GM11168 (cell line): ENCODE measurements at regions not wholly inside any gene's neighbourhood (a gene's known extent, or its start where the extent isn't known, plus 50 kb on each side); places are given as distances from the start of the nearest gene placed in this dataset.
"Not testable (repeated sequence)": the region's sequence is repeated elsewhere in the genome, so short reads cannot be mapped to it uniquely, and the experiment has no call there.

Experiments
- in situ Hi-C: fragments of 300-500 bp; cut with MboI; formaldehyde crosslinking; loops from one replicate; pipeline ENCODE4 v1.12.0; 2022; ENCODE audit warnings: low sequenced_read_pairs; ENCODE audit not compliant: unreplicated experiment

DNA sequence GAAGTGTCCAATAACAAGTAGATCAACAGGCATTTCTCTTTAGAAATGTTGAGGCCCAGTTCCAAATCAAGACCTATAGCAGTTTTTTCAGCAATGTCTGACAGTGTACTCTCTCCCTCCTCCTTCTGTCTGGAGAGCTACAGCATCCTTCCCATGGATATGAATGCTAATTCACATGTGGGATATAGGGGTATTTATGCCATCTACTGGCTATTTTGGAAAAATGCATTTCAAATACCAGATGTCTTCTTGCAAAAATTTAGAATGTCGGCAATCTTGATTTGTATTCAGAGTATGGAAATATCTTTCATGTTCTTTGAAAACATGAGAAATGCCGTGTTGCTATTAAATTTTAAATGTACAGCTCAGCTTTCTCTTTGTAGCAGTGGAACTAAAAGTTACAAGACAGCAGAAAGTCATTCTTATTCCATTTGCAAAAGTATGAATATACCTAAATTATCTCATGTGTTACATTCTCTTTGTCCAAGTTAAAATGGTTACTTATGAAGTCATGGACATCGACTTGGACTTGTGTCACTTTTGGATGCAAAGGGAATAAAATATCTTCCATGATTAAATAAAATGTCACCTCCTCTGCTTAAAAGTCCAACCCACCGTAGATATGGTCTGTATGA is 647.8 kb downstream of the TAF11L14 start:
- in situ Hi-C loops, result no loop called here

DNA sequence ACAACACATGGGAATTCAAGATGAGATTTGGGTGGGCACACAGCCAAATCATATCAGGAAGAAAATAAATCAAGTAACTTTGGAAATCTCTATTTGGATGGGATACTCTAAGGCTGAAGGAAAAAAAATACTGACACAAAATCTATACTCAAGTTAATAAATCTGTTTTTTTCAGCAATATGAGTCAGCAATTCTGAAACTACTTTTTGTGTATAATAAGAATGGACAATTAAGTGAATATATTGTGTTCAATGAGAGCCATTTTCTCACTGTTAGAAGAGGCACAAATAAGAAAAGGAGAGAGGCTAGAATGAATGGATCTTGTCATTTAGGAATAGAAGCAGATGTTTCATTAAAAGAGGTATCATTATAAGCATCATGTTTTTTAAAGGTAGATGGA is 651.0 kb downstream of the TAF11L14 start:
- in situ Hi-C loops, result no loop called here

DNA sequence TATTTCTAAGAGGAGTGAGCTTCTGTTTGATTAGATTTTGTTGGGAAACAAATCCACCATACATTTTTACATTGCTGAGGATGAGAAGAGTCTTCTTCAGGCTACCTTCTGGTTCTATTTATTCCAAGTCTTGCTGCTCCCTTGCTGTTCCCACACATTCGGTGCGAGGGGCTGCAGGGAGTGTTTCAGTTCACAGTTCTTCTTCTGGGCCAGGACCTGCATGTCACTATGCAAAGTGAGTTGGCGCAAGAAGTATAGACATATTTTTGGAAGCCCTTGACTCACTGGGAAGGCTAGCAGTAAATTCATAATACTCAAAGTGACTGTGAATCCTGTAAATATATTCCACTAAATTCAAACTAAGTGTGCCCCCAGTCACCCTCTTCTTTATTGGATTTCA is 657.9 kb downstream of the TAF11L14 start:
- in situ Hi-C loops, result no loop called here

DNA sequence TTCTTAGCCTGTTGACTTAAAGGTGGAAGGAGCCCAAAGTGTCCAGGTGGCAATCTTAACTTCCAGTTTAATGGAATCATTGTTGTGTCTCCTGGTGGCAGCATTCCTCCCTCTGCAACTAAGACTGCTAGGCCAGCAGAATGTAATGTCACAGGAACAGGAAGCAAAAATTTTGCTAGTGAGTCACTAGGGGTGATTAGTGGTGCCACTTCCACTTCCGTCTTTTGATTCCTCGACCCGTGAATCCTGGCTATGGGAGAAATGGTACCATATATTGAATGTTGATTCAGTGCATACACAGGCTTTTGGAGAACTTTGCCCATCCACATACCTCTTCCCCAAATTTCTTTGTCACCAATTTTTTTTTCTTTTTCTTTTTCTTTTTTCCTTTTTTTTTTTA is 661.4 kb downstream of the TAF11L14 start:
- in situ Hi-C loops, result not testable (repeated sequence)

DNA sequence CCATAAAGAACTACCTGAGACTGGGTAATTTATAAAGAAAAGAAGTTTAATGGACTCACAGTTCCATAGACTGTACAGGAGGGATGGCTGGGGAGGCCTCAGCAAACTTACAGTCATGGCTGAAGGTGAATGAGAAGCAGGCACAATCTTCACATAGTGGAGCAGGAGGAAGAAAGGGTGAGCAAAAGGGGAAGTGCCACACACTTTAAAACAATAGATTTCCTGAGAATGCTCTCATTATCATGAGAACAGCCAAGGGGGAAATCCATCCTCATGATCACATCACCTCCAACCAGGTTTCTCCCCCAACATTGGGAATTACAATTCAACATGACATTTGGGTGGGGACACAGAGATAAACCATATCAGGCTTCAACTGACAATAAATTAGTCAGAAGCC is 664.9 kb downstream of the TAF11L14 start:
- in situ Hi-C loops, result no loop called here

DNA sequence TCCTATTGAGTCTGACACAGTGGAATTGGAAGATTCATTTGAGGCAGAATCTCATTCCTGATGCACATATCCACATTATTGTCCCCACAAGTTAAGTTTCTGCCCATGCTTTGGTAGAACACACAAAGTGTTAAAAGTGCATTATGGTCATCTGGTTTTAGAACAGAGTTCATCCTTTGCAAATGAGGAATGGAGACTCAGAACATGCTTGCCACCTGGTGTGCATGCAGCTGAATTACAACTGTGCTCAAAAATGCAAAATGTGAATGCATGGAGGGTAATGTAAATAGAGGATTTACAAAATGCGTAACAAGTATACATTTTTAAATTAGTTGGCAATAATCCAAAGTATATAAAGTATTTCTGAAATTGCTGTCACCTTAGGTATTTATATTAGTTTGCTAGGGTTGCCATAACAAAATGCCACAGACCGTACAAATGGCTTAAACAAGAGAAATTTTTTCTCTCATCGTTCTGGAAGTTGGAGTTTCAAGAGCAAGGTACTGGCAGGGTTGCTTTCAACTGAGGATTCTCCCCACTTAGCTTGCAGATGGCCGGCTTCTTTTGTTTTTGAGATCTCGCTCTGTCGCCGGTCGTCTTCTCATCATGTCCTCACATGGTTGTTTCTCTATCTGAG is 671.1 kb downstream of the TAF11L14 start:
- in situ Hi-C loops, result no loop called here

DNA sequence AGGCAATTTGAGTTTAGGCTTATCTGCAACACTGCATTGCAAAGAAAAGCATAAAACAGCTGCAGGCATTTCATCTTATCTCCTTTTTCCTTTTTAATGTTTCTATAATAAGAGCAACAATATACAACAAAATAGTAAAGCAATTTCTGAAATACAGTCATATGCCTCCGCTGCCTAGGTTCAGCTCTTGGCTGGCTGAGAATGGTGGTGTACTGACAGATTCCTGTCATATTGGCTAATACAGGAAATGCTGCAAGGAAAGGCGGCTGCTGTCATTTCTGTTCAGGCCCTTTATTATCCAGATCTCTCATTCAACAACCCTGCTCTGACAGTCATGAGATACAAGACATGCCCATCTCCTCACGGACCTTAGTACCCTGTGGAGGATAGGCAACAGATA is 677.0 kb downstream of the TAF11L14 start:
- in situ Hi-C loops, result no loop called here

DNA sequence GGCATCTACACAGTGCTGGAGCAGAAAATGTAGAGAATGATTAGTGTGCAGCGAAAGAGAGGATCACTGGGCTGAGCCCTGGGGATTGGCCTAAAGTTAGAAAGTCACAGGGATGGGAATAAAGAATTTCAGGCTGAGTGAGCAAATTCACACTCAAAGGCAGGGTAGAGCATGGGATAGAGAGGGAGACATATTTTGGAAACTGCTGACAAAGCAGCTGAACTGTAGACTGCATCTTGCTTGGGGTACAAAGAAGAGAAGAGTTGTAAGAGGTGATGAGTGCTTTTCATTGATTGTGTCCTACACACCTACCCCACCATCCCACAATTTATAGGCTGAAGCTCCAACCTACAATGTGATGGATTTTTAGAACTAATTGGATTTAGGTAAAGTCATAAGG is 677.8 kb downstream of the TAF11L14 start:
- in situ Hi-C loops, result no loop called here

DNA sequence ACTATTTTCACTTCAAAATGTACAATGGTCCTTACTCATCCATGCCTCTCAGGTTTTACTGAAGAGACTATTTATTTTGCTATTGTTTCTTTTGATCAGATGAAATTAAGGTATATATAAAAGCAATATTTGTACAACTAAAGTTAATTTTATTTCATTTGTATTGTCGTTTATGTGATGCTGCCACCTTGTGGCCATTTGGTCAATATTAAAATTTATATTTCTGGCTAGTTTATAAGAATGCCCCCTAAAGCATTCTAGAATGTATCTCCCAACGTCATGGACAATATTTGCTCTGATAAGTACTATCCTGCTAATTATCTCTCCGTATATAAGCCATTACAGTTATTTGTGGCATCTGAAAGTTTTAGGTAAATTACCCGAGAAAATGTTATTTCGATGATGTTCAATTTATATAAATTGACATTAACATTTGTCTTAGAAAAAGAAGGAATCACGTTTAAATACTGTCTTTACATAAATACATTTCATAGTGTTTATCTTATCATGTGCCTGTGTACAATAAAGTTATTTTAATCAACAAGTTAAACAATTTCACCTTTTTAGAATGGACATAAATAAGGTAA is 680.0 kb downstream of the TAF11L14 start:
- in situ Hi-C loops, result no loop called here

DNA sequence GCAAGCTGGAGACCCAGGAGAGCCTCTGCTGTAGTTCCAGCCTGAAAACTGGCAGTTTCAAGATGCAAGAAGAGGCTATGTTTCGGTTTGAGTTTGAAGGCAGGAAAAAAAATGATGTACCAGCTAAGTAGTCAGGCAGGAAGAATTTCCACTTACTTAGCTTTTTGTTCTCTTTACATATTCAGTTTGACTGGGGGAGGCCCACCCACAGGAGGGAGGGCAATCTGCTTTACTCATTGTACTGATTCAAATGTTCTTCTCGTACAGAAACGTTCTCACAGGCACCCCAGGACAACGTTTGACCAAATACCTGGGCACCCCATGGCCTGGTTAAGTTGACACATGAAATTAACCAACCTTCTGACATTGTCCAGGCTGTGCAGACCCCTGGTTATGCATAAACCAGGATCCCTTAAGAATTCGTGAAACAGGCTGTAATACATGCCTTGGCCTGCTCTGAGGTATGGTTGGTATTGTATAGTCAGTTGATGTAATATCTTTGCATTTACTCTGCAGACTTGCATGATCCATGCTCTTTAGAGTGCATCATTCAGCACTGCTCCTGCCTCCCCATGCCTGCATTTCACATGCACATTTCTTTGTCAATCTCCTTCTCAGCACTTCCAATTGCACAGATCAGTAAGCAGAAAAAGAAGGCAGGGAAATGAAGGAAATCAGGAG is 687.1 kb downstream of the TAF11L14 start:
- in situ Hi-C loops, result no loop called here

DNA sequence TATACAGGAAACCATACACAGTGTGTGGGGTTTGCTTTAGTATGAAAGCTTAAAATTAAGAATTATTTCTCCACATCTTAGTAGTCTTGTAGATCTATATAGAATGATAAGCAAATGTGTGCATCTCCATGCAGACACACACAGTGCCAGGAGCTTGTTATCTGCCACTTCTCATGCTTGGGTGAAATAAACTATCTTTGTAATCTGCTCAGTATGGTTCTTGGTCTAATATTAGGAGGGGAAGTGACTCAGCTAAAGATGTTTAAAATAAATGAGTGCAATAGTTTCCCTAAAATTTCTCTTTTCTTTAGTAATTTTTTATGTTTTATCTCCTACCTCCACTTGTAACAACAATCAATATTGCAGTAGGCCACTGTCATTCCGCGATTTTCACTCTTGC is 689.6 kb downstream of the TAF11L14 start:
- in situ Hi-C loops, result no loop called here

DNA sequence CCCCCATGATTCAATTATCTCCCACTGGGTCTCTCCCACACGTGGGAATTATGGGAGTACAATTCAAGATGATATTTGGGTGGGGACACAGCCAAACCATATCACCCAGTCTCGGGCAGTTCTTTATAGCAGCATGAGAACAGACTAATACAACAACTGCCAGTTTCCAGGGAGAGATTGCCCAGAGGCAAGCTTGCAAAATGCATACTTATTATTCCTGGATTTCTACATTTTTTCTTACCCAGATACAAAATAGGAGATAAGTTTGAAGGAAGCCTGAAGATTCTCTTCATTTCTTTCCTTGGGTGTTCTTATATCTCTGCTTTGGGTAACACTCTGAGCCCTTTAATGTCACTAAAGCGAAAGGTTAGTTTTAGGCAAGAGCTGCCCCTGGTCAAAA is 691.2 kb downstream of the TAF11L14 start:
- in situ Hi-C loops, result no loop called here

DNA sequence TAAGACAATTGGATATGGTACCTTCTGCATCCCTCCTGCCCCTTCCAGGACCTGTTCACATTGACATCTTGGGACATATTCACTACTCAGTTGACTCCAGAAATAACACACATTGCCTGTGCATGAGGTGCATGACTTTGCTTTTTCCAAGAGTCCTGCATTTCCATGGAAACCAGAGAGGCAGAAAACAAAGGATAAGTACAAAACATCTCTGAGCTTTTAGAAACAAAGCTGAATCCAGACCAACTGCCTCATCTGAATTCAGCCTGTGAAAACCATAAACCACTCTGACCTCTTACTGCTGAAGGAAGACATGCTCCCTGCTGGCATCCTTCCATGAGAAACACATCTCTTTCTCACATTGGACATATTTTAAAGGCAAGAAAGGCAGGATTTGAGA is 695.1 kb downstream of the TAF11L14 start:
- in situ Hi-C loops, result no loop called here

DNA sequence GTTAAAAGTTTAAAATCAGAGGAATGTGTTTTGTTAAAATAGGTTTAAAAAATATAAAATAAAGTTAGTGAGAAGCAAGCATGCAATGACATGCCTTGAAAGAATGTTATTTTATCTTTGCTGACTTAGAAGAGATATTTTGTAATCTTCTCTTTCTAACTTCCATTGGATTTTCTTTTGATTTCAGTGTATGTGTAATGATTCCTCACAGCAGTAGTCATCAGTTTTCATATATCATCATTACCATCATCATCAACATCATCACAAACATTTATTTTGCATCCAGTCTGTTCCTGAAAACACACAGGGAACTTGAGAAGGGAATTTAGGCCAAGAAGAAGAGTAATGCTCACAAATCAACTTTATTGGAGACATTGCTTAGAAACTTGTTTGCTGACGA is 699.6 kb downstream of the TAF11L14 start:
- in situ Hi-C loops, result no loop called here

DNA sequence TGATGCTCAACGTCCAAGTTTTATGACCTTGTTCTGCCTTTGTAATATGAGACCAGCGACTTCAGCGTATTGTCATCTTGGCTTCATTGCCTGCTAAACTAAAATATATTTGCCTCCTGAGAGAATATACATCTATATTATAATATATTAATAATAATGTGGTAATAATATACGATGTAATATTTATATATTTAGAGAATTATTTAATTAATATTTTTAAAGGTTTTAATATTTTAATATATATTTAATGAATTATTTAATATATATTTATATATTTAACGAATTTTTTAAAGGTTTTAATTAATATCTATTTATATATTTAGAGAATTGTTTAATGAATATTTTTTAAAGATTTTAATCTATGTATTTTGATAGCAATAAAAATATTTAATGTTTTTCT is 700.7 kb downstream of the TAF11L14 start:
- in situ Hi-C loops, result no loop called here

DNA sequence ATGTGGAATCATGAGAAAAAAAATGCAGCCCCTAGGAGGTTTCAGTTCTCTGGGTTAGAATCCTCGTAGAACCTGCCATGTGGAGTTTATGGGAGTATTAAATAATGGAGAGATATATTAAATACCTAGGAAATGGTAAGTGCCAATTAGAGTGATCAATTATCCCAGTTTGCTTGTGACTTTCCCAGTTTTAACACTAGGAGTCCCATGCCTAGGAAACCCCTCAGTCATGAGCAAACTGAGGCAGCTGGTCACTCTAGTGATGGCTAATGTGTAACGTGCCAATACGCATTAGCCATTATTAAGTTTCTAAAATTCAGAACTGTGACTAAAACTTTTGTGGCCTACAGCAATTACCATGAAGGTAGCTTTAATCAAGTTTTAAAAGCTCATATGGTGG is 720.6 kb downstream of the TAF11L14 start:
- in situ Hi-C loops, result no loop called here

DNA sequence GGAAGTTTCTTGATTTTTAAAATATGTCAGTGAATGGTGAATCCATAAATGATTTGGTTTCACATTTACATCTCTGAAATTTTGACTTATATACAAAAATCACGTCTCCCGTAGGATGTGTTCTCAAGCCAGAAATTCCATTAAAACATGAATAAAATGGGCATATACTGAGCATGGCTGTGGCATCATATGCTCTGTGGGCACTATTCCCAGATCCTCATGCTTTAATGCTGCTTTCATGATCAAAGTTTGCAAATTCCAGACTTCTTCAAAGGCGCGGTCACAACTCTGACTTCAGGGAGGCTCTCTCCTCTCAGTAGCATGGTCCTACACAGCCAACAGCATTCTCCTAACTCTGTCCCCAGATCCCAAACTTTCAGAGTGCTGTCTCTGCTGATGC is 723.2 kb downstream of the TAF11L14 start:
- in situ Hi-C loops, result no loop called here

DNA sequence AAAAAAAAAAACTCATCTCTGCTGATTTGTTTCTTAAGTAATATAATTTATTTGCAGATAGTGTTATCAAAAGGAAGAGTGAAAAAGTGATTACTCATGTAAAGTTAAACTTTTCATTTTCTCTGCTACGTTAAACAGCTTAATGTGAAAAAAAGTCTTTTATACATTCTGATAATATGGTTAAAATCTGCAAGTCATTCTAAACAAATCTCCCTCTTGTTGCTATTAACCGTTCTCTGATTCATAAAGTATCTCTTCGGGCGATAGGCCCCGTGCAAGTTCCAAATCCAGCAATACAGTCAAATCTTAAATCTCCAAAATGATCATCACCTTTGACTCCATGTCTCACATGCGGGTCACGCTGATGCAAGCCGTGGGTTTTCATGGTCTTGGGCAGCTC is 732.0 kb downstream of the TAF11L14 start:
- in situ Hi-C loops, result no loop called here

DNA sequence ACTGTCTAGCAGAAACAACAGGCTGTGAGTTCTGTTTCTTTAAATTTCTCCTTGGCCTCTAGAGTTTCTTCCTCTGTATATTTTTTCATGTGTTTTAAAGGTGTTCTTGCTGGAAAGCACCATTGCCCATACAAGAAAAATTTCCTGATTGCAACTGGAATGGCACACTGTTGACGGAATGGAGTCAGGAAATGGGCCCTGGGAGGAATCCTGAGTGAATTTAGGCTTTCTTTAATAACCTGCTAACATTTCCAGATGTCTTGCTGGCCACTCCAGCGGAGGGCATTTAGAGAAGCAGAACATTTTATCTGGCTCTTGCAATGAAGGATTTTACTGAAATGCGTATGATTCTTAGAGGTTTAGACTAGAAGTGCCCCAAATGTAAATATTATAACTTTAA is 736.3 kb downstream of the TAF11L14 start:
- in situ Hi-C loops, result no loop called here

DNA sequence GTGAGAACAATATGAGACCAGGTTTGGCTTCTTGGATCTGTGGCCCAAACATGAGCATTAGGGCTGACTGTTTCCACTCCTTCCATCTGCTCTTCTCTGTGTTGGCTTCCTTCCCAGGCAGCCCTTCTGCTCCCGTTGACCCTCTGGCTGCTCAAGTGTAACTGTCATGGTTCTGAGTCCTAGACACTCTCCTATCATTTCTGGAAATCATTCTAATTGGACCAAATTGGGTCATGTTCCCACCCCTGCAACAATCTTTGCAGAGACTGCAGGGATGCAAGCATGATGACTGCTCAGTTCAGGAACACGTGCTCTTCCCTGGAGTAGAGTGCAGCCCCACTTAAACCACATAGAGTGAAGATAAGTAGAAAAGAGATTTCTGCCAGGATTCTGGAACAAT is 741.4 kb downstream of the TAF11L14 start:
- in situ Hi-C loops, result no loop called here

DNA sequence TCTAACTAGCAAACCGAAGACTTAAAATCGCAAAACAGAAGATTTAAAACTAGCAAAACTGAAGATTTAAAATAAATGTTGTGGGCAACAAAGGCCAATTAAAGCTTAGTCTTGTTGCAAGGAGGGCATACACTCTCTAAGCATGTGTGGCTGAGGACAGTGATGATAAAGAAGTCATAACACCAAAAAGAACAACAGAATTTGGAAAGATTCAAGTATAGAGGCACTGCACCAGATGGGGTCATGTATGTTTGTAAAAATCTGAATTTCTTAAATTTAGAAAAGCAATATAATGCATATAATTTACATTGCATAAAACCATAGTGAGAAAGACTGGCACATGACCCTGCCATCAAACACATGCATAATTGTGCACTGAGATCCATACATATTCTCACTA is 743.8 kb downstream of the TAF11L14 start:
- in situ Hi-C loops, result no loop called here

DNA sequence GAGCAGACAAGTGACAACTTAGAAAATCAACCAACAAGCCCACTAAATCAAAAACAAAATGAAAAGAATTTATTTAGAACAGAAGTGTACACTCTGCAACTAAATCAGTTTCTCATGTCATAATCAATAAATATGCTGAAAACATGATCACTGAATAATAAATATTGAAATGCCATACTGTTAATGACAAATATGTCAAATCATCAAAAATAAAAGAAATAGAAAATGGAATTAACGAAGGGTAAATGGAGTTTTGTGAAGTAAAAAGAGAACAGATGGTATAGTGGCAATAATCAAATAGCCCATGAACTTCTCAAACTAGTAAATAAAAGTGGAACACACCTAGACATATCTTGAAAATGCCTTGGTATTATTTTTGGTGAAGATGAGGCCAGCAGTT is 744.9 kb downstream of the TAF11L14 start:
- in situ Hi-C loops, result no loop called here
